B cell (primary cell): ENCODE measurements at regions not wholly inside any gene's neighbourhood (a gene's known extent, or its start where the extent isn't known, plus 50 kb on each side); places are given as distances from the start of the nearest gene placed in this dataset.

Experiments
- EZH2 ChIP-seq: IDR thresholded peaks from 2 replicates; pipeline ENCODE4 v1.6.1; 2012; ENCODE audit warnings: borderline replicate concordance, low read depth, mild to moderate bottlenecking, moderate library complexity, low read length; ENCODE audit not compliant: insufficient read depth, poor library complexity, severe bottlenecking
- TF ChIP-seq, protein P1 (sequence below): fragments of 200-600 bp; IDR thresholded peaks from one replicate; pipeline ENCODE4 v1.8.0; 2022; ENCODE audit warnings: antibody characterized with exemption, mild to moderate bottlenecking

DNA sequence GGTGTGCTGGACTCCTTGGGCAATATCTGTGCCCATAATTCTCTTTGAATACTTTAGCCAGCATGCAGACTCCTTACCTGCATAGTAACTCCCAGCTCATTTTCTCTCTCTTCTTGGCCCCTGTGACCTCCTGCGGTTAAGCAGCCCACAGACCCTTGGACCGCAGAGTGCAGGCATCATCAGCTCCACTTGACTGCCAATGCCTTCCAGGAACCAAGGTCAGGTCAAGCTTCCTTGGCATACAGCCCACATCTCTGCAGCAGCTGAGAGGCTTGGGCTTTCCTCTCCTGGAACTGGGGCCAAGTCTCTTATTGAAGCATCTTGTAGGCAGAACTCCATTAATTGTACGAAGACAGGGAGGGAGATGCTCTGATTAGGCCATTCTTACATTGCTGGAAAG, 130.1 kb upstream of the PIEZO2 start:
- TF ChIP-seq, protein P1, sequence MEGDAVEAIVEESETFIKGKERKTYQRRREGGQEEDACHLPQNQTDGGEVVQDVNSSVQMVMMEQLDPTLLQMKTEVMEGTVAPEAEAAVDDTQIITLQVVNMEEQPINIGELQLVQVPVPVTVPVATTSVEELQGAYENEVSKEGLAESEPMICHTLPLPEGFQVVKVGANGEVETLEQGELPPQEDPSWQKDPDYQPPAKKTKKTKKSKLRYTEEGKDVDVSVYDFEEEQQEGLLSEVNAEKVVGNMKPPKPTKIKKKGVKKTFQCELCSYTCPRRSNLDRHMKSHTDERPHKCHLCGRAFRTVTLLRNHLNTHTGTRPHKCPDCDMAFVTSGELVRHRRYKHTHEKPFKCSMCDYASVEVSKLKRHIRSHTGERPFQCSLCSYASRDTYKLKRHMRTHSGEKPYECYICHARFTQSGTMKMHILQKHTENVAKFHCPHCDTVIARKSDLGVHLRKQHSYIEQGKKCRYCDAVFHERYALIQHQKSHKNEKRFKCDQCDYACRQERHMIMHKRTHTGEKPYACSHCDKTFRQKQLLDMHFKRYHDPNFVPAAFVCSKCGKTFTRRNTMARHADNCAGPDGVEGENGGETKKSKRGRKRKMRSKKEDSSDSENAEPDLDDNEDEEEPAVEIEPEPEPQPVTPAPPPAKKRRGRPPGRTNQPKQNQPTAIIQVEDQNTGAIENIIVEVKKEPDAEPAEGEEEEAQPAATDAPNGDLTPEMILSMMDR, result no peak
- TF ChIP-seq EZH2, result no peak
